ENCODE measurements at regions not wholly inside any gene's neighbourhood (a gene's known extent, or its start where the extent isn't known, plus 50 kb on each side); places are given as distances from the start of the nearest gene placed in this dataset.
"Not testable (repeated sequence)": the region's sequence is repeated elsewhere in the genome, so short reads cannot be mapped to it uniquely, and the experiment has no call there.

GRCh38 chr17:5896215-5896614, 174.0 kb upstream of the WSCD1 start:
- H3K9ac ChIP-seq (ENCODE audit: low read length), result no peak overlapping the region
- no peak overlapping the region for H3K4me3 Mint-ChIP-seq (ENCODE audit: unreplicated experiment)
- H3K27me3 ChIP-seq (ENCODE audit: insufficient read depth, low read length), result peaks cover 10% of the 10 kb centered on the region
- H3K9me3 Mint-ChIP-seq (ENCODE audit: unreplicated experiment), result no peaks in the 10 kb centered on the region
- no peak overlapping the region for H2AFZ ChIP-seq (ENCODE audit: low read depth, low read length)
- peaks cover 13% of the 10 kb centered on the region for H3K27me3 Mint-ChIP-seq (ENCODE audit: low read depth, unreplicated experiment)
- H3K36me3 ChIP-seq (ENCODE audit: insufficient read depth, low read length), result no peaks in the 10 kb centered on the region
- no peak overlapping the region for H3K4me3 ChIP-seq (ENCODE audit: insufficient read depth, low read depth, low read length)
- no peaks in the 10 kb centered on the region for H3K79me2 ChIP-seq (ENCODE audit: insufficient read depth, low read length)
- no peak overlapping the region for H3K27ac Mint-ChIP-seq (ENCODE audit: unreplicated experiment)
- H3K4me1 Mint-ChIP-seq (ENCODE audit: low read depth, unreplicated experiment), result peaks cover 2% of the 10 kb centered on the region
- no peaks in the 10 kb centered on the region for H4K20me1 ChIP-seq (ENCODE audit: insufficient read depth, low read length)
- no peaks in the 10 kb centered on the region for H3K36me3 Mint-ChIP-seq (ENCODE audit: low read depth, unreplicated experiment)
- no peaks in the 10 kb centered on the region for H3K9me3 ChIP-seq (ENCODE audit: insufficient read depth, low read depth, low read length)
- FAIRE-seq (no peak), DNase-seq (ENCODE audit: low read depth) (no peak)
- H3K4me1 ChIP-seq (ENCODE audit: insufficient read depth, low read length), result no peaks in the 10 kb centered on the region
- no peak overlapping the region for H3K4me2 ChIP-seq (ENCODE audit: low read length)
- TF ChIP-seq CTCF (IDR thresholded peaks at IDR 0.05; ENCODE audit: insufficient read depth, low read depth, low read length) (no peak), EZH2 (IDR thresholded peaks at IDR 0.05; ENCODE audit: insufficient read depth, low read length) (no peak)
- H3K27ac ChIP-seq (ENCODE audit: low read depth, low read length), result no peak overlapping the region

GRCh38 chr17:5897275-5897911, 172.8 kb upstream of the WSCD1 start:
- Histone ChIP-seq H2AFZ (ENCODE audit: low read depth, low read length) (peak overlapping the region; percentile 43), H3K27ac (ENCODE audit: low read depth, low read length) (no peak overlapping the region), H3K4me3 (ENCODE audit: insufficient read depth, low read depth, low read length) (no peak overlapping the region), H3K36me3 (ENCODE audit: insufficient read depth, low read length) (no peaks in the 10 kb centered on the region), H3K79me2 (ENCODE audit: insufficient read depth, low read length) (no peaks in the 10 kb centered on the region), H3K4me2 (ENCODE audit: low read length) (peak overlapping the region; percentile 42), H3K4me1 (ENCODE audit: insufficient read depth, low read length) (no peaks in the 10 kb centered on the region), H3K9ac (ENCODE audit: low read length) (no peak overlapping the region), H4K20me1 (ENCODE audit: insufficient read depth, low read length) (no peaks in the 10 kb centered on the region), H3K9me3 (ENCODE audit: insufficient read depth, low read depth, low read length) (no peaks in the 10 kb centered on the region), H3K27me3 (ENCODE audit: insufficient read depth, low read length) (peaks cover 9% of the 10 kb centered on the region)
- no peak overlapping the region for H3K4me3 Mint-ChIP-seq (ENCODE audit: unreplicated experiment)
- TF ChIP-seq CTCF (IDR thresholded peaks at IDR 0.05; ENCODE audit: insufficient read depth, low read depth, low read length) (no peak), EZH2 (IDR thresholded peaks at IDR 0.05; ENCODE audit: insufficient read depth, low read length) (no peak)
- DNase-seq (ENCODE audit: low read depth) (peak; percentile 4), FAIRE-seq (no peak)
- H3K36me3 Mint-ChIP-seq (ENCODE audit: low read depth, unreplicated experiment), result no peaks in the 10 kb centered on the region
- H3K27me3 Mint-ChIP-seq (ENCODE audit: low read depth, unreplicated experiment), result peaks cover 16% of the 10 kb centered on the region
- H3K27ac Mint-ChIP-seq (ENCODE audit: unreplicated experiment), result no peak overlapping the region
- H3K9me3 Mint-ChIP-seq (ENCODE audit: unreplicated experiment), result no peaks in the 10 kb centered on the region
- peaks cover 2% of the 10 kb centered on the region for H3K4me1 Mint-ChIP-seq (ENCODE audit: low read depth, unreplicated experiment)

GRCh38 chr17:5897981-5898380, 172.2 kb upstream of the WSCD1 start:
- not testable (repeated sequence) for H3K27me3 ChIP-seq (ENCODE audit: insufficient read depth, low read length); H3K36me3 ChIP-seq (ENCODE audit: insufficient read depth, low read length); H3K4me2 ChIP-seq (ENCODE audit: low read length); H3K4me1 Mint-ChIP-seq (ENCODE audit: low read depth, unreplicated experiment); H4K20me1 ChIP-seq (ENCODE audit: insufficient read depth, low read length); H3K4me1 ChIP-seq (ENCODE audit: insufficient read depth, low read length); H3K79me2 ChIP-seq (ENCODE audit: insufficient read depth, low read length); H3K4me3 Mint-ChIP-seq (ENCODE audit: unreplicated experiment); H3K27ac Mint-ChIP-seq (ENCODE audit: unreplicated experiment); H3K9ac ChIP-seq (ENCODE audit: low read length); FAIRE-seq; DNase-seq (ENCODE audit: low read depth); H3K9me3 Mint-ChIP-seq (ENCODE audit: unreplicated experiment); H3K9me3 ChIP-seq (ENCODE audit: insufficient read depth, low read depth, low read length); H3K27ac ChIP-seq (ENCODE audit: low read depth, low read length); H2AFZ ChIP-seq (ENCODE audit: low read depth, low read length); H3K36me3 Mint-ChIP-seq (ENCODE audit: low read depth, unreplicated experiment); H3K4me3 ChIP-seq (ENCODE audit: insufficient read depth, low read depth, low read length)
- H3K27me3 Mint-ChIP-seq (ENCODE audit: low read depth, unreplicated experiment), result peaks cover 16% of the 10 kb centered on the region
